ENCODE measurements at regions not wholly inside any gene's neighbourhood (a gene's known extent, or its start where the extent isn't known, plus 50 kb on each side); places are given as distances from the start of the nearest gene placed in this dataset.

DNA sequence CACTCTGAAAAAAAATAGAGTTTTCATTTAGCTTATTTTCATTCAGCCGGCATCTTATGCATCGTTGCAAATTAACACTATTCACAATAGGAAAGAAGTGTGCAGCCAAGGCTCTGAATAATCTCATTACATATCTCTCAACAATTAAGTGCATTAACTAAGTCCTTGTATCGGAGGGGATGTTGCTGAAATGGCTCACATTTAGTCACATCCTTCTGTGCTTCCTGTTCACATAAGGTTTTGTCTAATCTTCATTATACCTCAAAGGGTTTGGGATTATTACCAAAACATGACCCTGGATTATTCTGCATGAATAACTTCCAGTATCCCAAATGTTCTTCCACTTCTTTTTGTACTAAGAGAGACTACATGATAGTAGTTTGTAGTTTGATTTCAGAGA is 278.0 kb upstream of the GRIA1 start:
- DNase-seq, result no peak
- WGBS, 2 donors, result 71 to 76% methylated on average over 3 of the region's 3 CpGs
- TF ChIP-seq, protein P1, sequence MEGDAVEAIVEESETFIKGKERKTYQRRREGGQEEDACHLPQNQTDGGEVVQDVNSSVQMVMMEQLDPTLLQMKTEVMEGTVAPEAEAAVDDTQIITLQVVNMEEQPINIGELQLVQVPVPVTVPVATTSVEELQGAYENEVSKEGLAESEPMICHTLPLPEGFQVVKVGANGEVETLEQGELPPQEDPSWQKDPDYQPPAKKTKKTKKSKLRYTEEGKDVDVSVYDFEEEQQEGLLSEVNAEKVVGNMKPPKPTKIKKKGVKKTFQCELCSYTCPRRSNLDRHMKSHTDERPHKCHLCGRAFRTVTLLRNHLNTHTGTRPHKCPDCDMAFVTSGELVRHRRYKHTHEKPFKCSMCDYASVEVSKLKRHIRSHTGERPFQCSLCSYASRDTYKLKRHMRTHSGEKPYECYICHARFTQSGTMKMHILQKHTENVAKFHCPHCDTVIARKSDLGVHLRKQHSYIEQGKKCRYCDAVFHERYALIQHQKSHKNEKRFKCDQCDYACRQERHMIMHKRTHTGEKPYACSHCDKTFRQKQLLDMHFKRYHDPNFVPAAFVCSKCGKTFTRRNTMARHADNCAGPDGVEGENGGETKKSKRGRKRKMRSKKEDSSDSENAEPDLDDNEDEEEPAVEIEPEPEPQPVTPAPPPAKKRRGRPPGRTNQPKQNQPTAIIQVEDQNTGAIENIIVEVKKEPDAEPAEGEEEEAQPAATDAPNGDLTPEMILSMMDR (IDR thresholded peaks at IDR 0.05), result no peak
- TF ChIP-seq POLR2A (IDR thresholded peaks at IDR 0.05), result no peak
- H3K4me1 ChIP-seq, result no peaks in the 10 kb centered on the region
- no peak overlapping the region for H3K27ac ChIP-seq
- no peak overlapping the region for H3K4me3 ChIP-seq
- intact Hi-C loops (cut with DNase I), result no loop called here
- H3K27me3 ChIP-seq, result no peaks in the 10 kb centered on the region
- no peaks in the 10 kb centered on the region for H3K9me3 ChIP-seq
- no peaks in the 10 kb centered on the region for H3K36me3 ChIP-seq

DNA sequence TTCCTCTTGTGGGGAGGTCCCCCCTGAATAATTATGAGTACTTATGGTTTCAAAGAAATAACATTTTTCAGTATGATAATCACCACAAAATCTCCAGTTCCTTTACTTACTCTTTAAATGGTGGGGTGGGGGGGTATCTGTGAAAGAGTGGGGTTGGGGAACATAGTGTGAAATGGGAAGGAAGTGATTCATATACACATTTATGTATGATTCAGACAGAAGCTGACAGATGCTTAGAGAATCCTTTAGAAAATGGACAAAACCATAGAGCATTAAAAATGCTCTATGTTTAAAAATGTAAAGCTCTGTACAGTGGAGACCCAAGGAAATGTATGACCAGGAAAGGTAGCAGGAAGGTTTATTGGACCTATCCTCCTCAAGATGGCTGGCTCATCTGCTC is 267.5 kb upstream of the GRIA1 start:
- H3K27ac ChIP-seq, result no peak overlapping the region
- H3K36me3 ChIP-seq, result no peaks in the 10 kb centered on the region
- no peaks in the 10 kb centered on the region for H3K27me3 ChIP-seq
- TF ChIP-seq POLR2A (IDR thresholded peaks at IDR 0.05), result no peak
- TF ChIP-seq, protein P1 (IDR thresholded peaks at IDR 0.05), result no peak
- peaks cover 0 to 5% (median 0%) of the 10 kb centered on the region in 3 donors for H3K9me3 ChIP-seq
- DNase-seq, result no peak
- intact Hi-C loops (cut with DNase I), result no loop called here
- H3K4me1 ChIP-seq, result no peaks in the 10 kb centered on the region
- no peak overlapping the region for H3K4me3 ChIP-seq

DNA sequence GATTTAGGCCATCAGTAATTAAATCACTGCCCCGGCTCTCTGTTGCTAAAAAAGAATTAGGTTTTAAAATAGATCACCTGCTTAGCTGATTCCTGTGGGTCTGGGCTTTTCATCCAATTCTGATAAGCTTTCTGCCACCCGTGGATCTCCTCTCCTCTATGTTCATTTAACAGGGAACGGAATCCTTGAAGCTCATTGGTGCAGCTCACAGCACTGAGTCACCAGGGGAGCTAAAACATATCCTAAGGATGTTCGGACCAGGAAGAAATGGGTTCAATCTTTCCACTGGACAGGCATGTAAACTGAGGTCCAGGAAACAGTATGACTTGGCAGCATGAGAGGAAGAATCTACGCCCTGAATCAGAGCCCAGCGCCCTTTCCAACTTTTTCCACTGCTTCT is 267.1 kb upstream of the GRIA1 start:
- intact Hi-C loops (cut with DNase I), result no loop called here
- Histone ChIP-seq H3K4me3 (no peak overlapping the region), H3K36me3 (no peaks in the 10 kb centered on the region), H3K27me3 (no peaks in the 10 kb centered on the region), H3K4me1 (no peaks in the 10 kb centered on the region), H3K27ac (no peak overlapping the region), H3K9me3 (peaks cover 0 to under 1% (median 0%) of the 10 kb centered on the region in 3 donors)
- 67 to 76% methylated on average over 6 of the region's 6 CpGs for WGBS, 2 donors
- TF ChIP-seq POLR2A (IDR thresholded peaks at IDR 0.05), result no peak
- TF ChIP-seq, protein P1 (IDR thresholded peaks at IDR 0.05), result no peak
- DNase-seq, result no peak

DNA sequence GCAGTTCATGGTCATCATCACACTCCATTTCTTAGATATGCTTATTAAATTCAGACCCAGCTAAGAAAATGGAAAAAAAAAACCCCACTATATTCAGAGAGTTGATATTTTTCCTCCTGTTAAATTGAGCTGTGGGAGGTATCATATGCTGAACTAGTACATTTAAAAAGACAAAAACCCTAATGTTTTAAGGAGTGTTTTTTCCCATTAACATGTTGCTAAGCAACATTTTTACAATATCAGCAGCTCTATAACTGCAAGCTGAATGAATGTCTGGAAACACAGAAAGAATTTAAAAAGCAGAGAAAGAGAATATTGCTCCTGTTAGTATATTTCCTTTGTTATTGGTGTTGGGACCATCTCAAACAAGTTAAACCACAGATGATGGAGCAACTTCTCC is 265.8 kb upstream of the GRIA1 start:
- Histone ChIP-seq H3K36me3 (no peaks in the 10 kb centered on the region), H3K4me1 (no peaks in the 10 kb centered on the region), H3K27ac (no peak overlapping the region), H3K9me3 (no peaks in the 10 kb centered on the region), H3K4me3 (no peak overlapping the region), H3K27me3 (no peaks in the 10 kb centered on the region)
- no peak for TF ChIP-seq POLR2A (IDR thresholded peaks at IDR 0.05)
- TF ChIP-seq, protein P1 (IDR thresholded peaks at IDR 0.05), result no peak
- DNase-seq, result no peak
- intact Hi-C loops (cut with DNase I), result no loop called here

DNA sequence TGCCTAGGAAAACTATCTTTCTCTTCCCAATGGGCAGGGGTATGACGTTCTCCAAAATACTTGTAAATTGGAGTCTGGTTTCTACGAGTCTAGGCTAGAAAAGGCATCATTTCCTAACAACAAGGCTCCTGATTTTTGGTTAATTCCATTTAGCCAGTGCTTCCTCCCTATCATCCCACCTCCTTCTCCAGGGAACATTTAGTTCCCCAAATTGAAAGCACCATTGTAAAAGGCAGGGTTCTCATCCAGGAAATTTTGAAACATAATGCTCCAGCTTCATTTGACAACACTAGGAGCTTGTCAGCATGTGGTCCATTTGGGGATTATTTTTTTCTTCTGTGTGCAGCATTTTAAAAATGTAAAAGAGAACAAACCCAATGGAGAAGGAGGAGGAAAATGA is 256.5 kb upstream of the GRIA1 start:
- DNase-seq, result no peak

More for the DNA sequence above, 256.5 kb upstream of the GRIA1 start:
- no peaks in the 10 kb centered on the region for H3K27me3 ChIP-seq
- no peak for TF ChIP-seq POLR2A (IDR thresholded peaks at IDR 0.05)
- TF ChIP-seq, protein P1 (IDR thresholded peaks at IDR 0.05), result no peak
- H3K36me3 ChIP-seq, result no peaks in the 10 kb centered on the region
- no peaks in the 10 kb centered on the region for H3K9me3 ChIP-seq
- no peak overlapping the region for H3K4me3 ChIP-seq
- H3K27ac ChIP-seq, result no peak overlapping the region
- 50 to 72% methylated on average over 2 of the region's 2 CpGs for WGBS, 2 donors
- no peaks in the 10 kb centered on the region for H3K4me1 ChIP-seq
- intact Hi-C loops (cut with DNase I), result no loop called here
